ACC112 (cell line): ENCODE measurements at regions not wholly inside any gene's neighbourhood (a gene's known extent, or its start where the extent isn't known, plus 50 kb on each side); places are given as distances from the start of the nearest gene placed in this dataset.
"Not testable (repeated sequence)": the region's sequence is repeated elsewhere in the genome, so short reads cannot be mapped to it uniquely, and the experiment has no call there.

Experiments
- H2AFZ ChIP-seq: fragments of 200-600 bp; sonication (generic); one replicate; pipeline ENCODE4 v1.6.0; 2017; ENCODE audit warnings: antibody characterized with exemption, low read length; ENCODE audit not compliant: unreplicated experiment
- H3K27ac ChIP-seq: fragments of 200-600 bp; sonication (generic); 2 replicates; pipeline ENCODE4 v1.5.1; 2014; ENCODE audit warnings: low read depth, mild to moderate bottlenecking, antibody characterized with exemption, low read length, moderate library complexity
- H3K27me3 ChIP-seq: fragments of 200-600 bp; sonication (generic); 2 replicates; pipeline ENCODE4 v1.6.1; 2014; ENCODE audit warnings: mild to moderate bottlenecking, antibody characterized with exemption, low read length, moderate library complexity, mixed read lengths; ENCODE audit not compliant: insufficient read depth
- H3K36me3 ChIP-seq: fragments of 200-600 bp; sonication (generic); 2 replicates; pipeline ENCODE4 v1.6.1; 2016; ENCODE audit warnings: mild to moderate bottlenecking, antibody characterized with exemption, low read length, moderate library complexity, mixed read lengths; ENCODE audit not compliant: insufficient read depth
- H3K4me1 ChIP-seq: fragments of 200-600 bp; sonication (generic); one replicate; pipeline ENCODE4 v1.6.1; 2016; ENCODE audit warnings: low read length, mixed read lengths; ENCODE audit not compliant: insufficient read depth, unreplicated experiment, control insufficient read depth
- H3K4me3 ChIP-seq: fragments of 200-600 bp; sonication (generic); 2 replicates; pipeline ENCODE4 v1.5.1; 2014; ENCODE audit warnings: mild to moderate bottlenecking, low read depth, low read length
- H3K79me2 ChIP-seq: fragments of 200-600 bp; sonication (generic); one replicate; pipeline ENCODE4 v1.6.0; 2016; ENCODE audit warnings: low read length; ENCODE audit not compliant: control insufficient read depth, unreplicated experiment, insufficient read depth

GRCh38 chr18:51573886-51574285 is 376.4 kb upstream of the MEX3C start:
- not testable (repeated sequence) for H2AFZ ChIP-seq, H3K79me2 ChIP-seq

GRCh38 chr18:51575171-51575570 is 377.7 kb upstream of the MEX3C start:
- H2AFZ ChIP-seq: no peak overlapping the region
- H3K79me2 ChIP-seq: no peaks in the 10 kb centered on the region
- no peaks in the 10 kb centered on the region for H3K27me3 ChIP-seq
- H3K4me1 ChIP-seq: no peaks in the 10 kb centered on the region
- no peaks in the 10 kb centered on the region for H3K36me3 ChIP-seq
- no peak overlapping the region for H3K4me3 ChIP-seq
- H3K27ac ChIP-seq: no peak overlapping the region

More at GRCh38 chr18:51573886-51574285, 376.4 kb upstream of the MEX3C start:
- not testable (repeated sequence) for H3K36me3 ChIP-seq, H3K27ac ChIP-seq, H3K27me3 ChIP-seq, H3K4me1 ChIP-seq, H3K4me3 ChIP-seq

- Histone ChIP-seq H3K4me3 (no peak overlapping the region), H3K36me3 (no peaks in the 10 kb centered on the region), H3K79me2 (no peaks in the 10 kb centered on the region), H3K4me1 (no peaks in the 10 kb centered on the region), H3K27ac (no peak overlapping the region), H3K27me3 (no peaks in the 10 kb centered on the region), H2AFZ (no peak overlapping the region)
Observed at GRCh38 chr18:51578406-51578980, 381.0 kb upstream of the MEX3C start.

DNA sequence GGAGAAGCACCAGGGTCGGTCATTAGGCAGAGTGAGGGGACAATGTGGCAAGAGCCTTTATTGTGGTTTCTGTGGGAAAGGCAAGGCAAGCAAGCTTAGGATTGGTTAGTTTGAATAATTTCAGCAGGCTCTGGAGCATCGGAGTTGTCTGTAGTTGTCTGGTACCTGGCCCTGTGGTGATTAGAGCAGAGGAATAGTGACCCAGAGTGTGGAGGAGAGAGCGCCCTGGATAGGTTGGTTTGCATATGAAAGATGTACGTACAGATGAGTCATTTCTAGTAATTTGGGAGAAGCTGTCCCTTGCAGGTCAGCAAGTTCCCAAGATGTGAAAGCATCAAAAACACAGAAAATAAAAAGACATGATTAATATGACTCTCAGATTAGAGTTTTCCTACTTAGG is 383.1 kb upstream of the MEX3C start:
- Histone ChIP-seq H3K4me3 (no peak overlapping the region), H3K27ac (no peak overlapping the region), H3K36me3 (no peaks in the 10 kb centered on the region), H3K4me1 (no peaks in the 10 kb centered on the region), H3K79me2 (no peaks in the 10 kb centered on the region), H2AFZ (no peak overlapping the region), H3K27me3 (no peaks in the 10 kb centered on the region)

DNA sequence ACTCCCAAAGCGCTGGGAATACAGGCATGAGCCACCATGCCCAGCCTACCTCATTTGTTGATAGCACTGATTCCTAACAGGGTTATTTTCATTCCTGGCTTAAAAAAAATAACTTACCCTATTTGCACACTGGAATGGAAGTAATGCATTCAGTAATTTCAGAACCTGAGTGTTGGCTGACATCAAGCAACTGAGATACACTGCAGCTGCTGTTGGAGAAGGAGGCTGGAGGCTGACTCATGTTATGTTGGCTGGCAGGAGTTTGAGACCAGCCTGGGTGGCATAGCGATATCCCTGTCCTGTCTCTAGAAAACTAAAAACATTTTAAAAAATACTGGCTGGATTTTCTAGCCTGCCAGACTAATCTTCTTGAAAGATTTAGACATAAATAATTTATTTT is 385.1 kb upstream of the MEX3C start:
- H3K79me2 ChIP-seq: no peaks in the 10 kb centered on the region
- no peaks in the 10 kb centered on the region for H3K27me3 ChIP-seq
- H3K36me3 ChIP-seq: no peaks in the 10 kb centered on the region
- no peaks in the 10 kb centered on the region for H3K4me1 ChIP-seq
- no peak overlapping the region for H3K4me3 ChIP-seq
- H3K27ac ChIP-seq: no peak overlapping the region
- no peak overlapping the region for H2AFZ ChIP-seq

- no peak overlapping the region for H3K4me3 ChIP-seq
- H2AFZ ChIP-seq: no peak overlapping the region
- no peaks in the 10 kb centered on the region for H3K79me2 ChIP-seq
- no peaks in the 10 kb centered on the region for H3K27me3 ChIP-seq
- no peaks in the 10 kb centered on the region for H3K4me1 ChIP-seq
- H3K36me3 ChIP-seq: no peaks in the 10 kb centered on the region
- no peak overlapping the region for H3K27ac ChIP-seq
Observed at GRCh38 chr18:51588616-51589015, 391.1 kb upstream of the MEX3C start.

- no peak overlapping the region for H2AFZ ChIP-seq
- no peak overlapping the region for H3K4me3 ChIP-seq
- H3K27ac ChIP-seq: no peak overlapping the region
- no peaks in the 10 kb centered on the region for H3K4me1 ChIP-seq
- no peaks in the 10 kb centered on the region for H3K27me3 ChIP-seq
- H3K36me3 ChIP-seq: no peaks in the 10 kb centered on the region
- H3K79me2 ChIP-seq: no peaks in the 10 kb centered on the region
Observed at GRCh38 chr18:51593931-51594330, 396.4 kb upstream of the MEX3C start.

DNA sequence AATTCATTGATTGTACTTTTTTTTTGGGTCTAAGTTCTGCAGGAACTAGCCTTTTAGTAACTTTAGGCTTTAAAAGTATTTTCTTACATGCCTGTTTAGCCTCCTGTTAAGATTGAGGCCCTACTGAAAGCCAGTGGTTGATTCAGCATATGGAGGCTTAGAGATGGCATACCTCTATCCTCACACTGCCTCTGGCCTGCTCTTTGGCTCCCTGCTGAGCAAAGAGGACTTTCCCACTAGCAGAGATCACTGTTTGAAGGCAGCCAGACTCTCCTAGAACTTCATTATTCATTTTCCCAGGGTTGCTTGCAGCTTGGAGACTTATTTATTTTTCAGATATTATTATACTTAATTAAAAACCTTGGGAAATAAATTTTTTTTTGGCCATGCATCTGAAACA is 405.6 kb upstream of the MEX3C start:
- no peaks in the 10 kb centered on the region for H3K36me3 ChIP-seq
- no peak overlapping the region for H3K27ac ChIP-seq
- no peak overlapping the region for H2AFZ ChIP-seq
- H3K4me1 ChIP-seq: no peaks in the 10 kb centered on the region
- no peaks in the 10 kb centered on the region for H3K79me2 ChIP-seq
- no peak overlapping the region for H3K4me3 ChIP-seq
- H3K27me3 ChIP-seq: no peaks in the 10 kb centered on the region

DNA sequence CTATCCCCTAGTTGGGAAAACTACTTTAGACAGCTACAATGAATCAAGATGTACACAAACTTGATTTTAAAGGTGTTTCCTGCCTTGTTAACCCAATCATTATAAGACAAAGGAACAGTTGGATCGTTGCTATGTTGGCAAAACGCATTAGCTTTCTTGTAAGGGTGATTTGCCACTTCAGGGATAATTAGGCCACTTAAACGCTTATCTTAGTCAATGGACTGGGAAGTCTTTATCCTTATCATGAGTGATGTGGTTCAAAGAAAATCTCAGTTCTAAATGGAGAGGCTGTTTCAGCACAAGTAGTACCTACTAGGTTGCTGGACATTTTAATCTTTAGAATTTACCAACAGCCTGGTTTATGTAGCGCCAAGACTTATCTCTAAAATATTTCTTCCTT is 406.1 kb upstream of the MEX3C start:
- Histone ChIP-seq H3K4me3 (no peak overlapping the region), H3K27ac (no peak overlapping the region), H3K79me2 (no peaks in the 10 kb centered on the region), H3K4me1 (no peaks in the 10 kb centered on the region), H3K36me3 (no peaks in the 10 kb centered on the region), H3K27me3 (no peaks in the 10 kb centered on the region), H2AFZ (no peak overlapping the region)

GRCh38 chr18:51610481-51610880 is 413.0 kb upstream of the MEX3C start:
- Histone ChIP-seq H3K4me3 (no peak overlapping the region), H2AFZ (no peak overlapping the region), H3K36me3 (no peaks in the 10 kb centered on the region), H3K27me3 (no peaks in the 10 kb centered on the region), H3K4me1 (no peaks in the 10 kb centered on the region), H3K79me2 (no peaks in the 10 kb centered on the region), H3K27ac (no peak overlapping the region)

- no peak overlapping the region for H2AFZ ChIP-seq
- no peak overlapping the region for H3K27ac ChIP-seq
- no peaks in the 10 kb centered on the region for H3K4me1 ChIP-seq
- no peaks in the 10 kb centered on the region for H3K36me3 ChIP-seq
- no peak overlapping the region for H3K4me3 ChIP-seq
- H3K27me3 ChIP-seq: no peaks in the 10 kb centered on the region
- no peaks in the 10 kb centered on the region for H3K79me2 ChIP-seq
Observed at GRCh38 chr18:51611326-51611725, 413.8 kb upstream of the MEX3C start.
